ENCODE measurements at regions not wholly inside any gene's neighbourhood (a gene's known extent, or its start where the extent isn't known, plus 50 kb on each side); places are given as distances from the start of the nearest gene placed in this dataset.
"Not testable (repeated sequence)": the region's sequence is repeated elsewhere in the genome, so short reads cannot be mapped to it uniquely, and the experiment has no call there.

- DNase-seq = no peak
These were observed 194.2 kb downstream of the INHBB start for GRCh38 chr2:120539937-120540718.

GRCh38 chr2:120540719-120541552 lies 194.7 kb upstream of the GLI2 start:
- DNase-seq = no peak

GRCh38 chr2:120541553-120541932 lies 194.1 kb upstream of the GLI2 start:
- no peak for DNase-seq

- DNase-seq = no peak
These were observed 193.5 kb upstream of the GLI2 start for GRCh38 chr2:120541972-120542670.

- DNase-seq = no peak
These were observed 192.6 kb upstream of the GLI2 start for GRCh38 chr2:120542911-120543527.

- DNase-seq = no peak
These were observed 191.8 kb upstream of the GLI2 start for GRCh38 chr2:120543899-120544298.

- DNase-seq = no peak
These were observed 191.1 kb upstream of the GLI2 start for GRCh38 chr2:120544522-120544921.

GRCh38 chr2:120545007-120545406 lies 190.7 kb upstream of the GLI2 start:
- not testable (repeated sequence) for DNase-seq

- DNase-seq = no peak
These were observed 190.1 kb upstream of the GLI2 start for GRCh38 chr2:120545521-120546047.

GRCh38 chr2:120546048-120546864 lies 189.4 kb upstream of the GLI2 start:
- no peak for DNase-seq

- no peak for DNase-seq
These were observed 188.7 kb upstream of the GLI2 start for GRCh38 chr2:120546865-120547390.

- no peak for DNase-seq
These were observed 188.0 kb upstream of the GLI2 start for GRCh38 chr2:120547662-120548061.

- DNase-seq = no peak
These were observed 186.8 kb upstream of the GLI2 start for GRCh38 chr2:120548627-120549608.

GRCh38 chr2:120549841-120550240 lies 185.8 kb upstream of the GLI2 start:
- no peak for DNase-seq

GRCh38 chr2:120550282-120550681 lies 185.4 kb upstream of the GLI2 start:
- DNase-seq = no peak

- no peak for DNase-seq
These were observed 184.7 kb upstream of the GLI2 start for GRCh38 chr2:120550893-120551446.

GRCh38 chr2:120551522-120551921 lies 184.1 kb upstream of the GLI2 start:
- DNase-seq = no peak

GRCh38 chr2:120552079-120552478 lies 183.6 kb upstream of the GLI2 start:
- DNase-seq = no peak

GRCh38 chr2:120552800-120553481 lies 182.7 kb upstream of the GLI2 start:
- no peak for DNase-seq
